Choroid plexus epithelial cell (primary cell): ENCODE measurements at regions not wholly inside any gene's neighbourhood (a gene's known extent, or its start where the extent isn't known, plus 50 kb on each side); places are given as distances from the start of the nearest gene placed in this dataset.
A peak's percentile ranks its signal among the peaks of the same experiment; 100 is the strongest.

Experiments used
- DNase-seq: peaks from one replicate; pipeline ENCODE4 v3.0.0-alpha.2; 2010; ENCODE audit warnings: low read depth
- H3K4me3 ChIP-seq: 2 replicates; pipeline ENCODE4 v1.5.1; 2011; ENCODE audit warnings: low read depth, mild to moderate bottlenecking, control low read depth, low read length, moderate library complexity
- CTCF ChIP-seq: conservative IDR thresholded peaks from 2 replicates; pipeline ENCODE4 v1.5.1; 2011; ENCODE audit warnings: low read depth, mild to moderate bottlenecking, control low read depth, inconsistent platforms, low read length, moderate library complexity

GRCh38 chr18:22320771-22321170 lies 96.9 kb downstream of the CTAGE1 start:
- no peak for TF ChIP-seq CTCF
- no peak for DNase-seq
- no peak overlapping the region for H3K4me3 ChIP-seq

GRCh38 chr18:22320155-22320554 lies 97.6 kb downstream of the CTAGE1 start:
- DNase-seq = no peak
- no peak overlapping the region for H3K4me3 ChIP-seq
- no peak for TF ChIP-seq CTCF

GRCh38 chr18:22318745-22319407 lies 98.8 kb downstream of the CTAGE1 start:
- H3K4me3 ChIP-seq = no peak overlapping the region
- TF ChIP-seq CTCF = no peak
- peak; percentile 87 for DNase-seq

- TF ChIP-seq CTCF = no peak
- no peak overlapping the region for H3K4me3 ChIP-seq
These were observed 103.3 kb downstream of the CTAGE1 start for GRCh38 chr18:22314420-22314819.

GRCh38 chr18:22314001-22314400 lies 103.7 kb downstream of the CTAGE1 start:
- H3K4me3 ChIP-seq = no peak overlapping the region
- no peak for TF ChIP-seq CTCF
- DNase-seq = peak; percentile 60

More at GRCh38 chr18:22314420-22314819, 103.3 kb downstream of the CTAGE1 start:
- DNase-seq = peak; percentile 95

GRCh38 chr18:22311301-22311700 lies 106.4 kb downstream of the CTAGE1 start:
- no peak for TF ChIP-seq CTCF
- DNase-seq = peak; percentile 66
- H3K4me3 ChIP-seq = no peak overlapping the region

GRCh38 chr18:22309191-22309590 lies 108.5 kb downstream of the CTAGE1 start:
- H3K4me3 ChIP-seq = no peak overlapping the region
- peak; percentile 63 for DNase-seq
- TF ChIP-seq CTCF = no peak
